Effector memory CD4-positive, alpha-beta T cell (primary cell): ENCODE measurements at regions not wholly inside any gene's neighbourhood (a gene's known extent, or its start where the extent isn't known, plus 50 kb on each side); places are given as distances from the start of the nearest gene placed in this dataset.

Source experiments
- DNase-seq, 3 donors: peaks; one replicate each; pipeline ENCODE4 v3.0.0-alpha.2; 2020
- H3K27ac ChIP-seq: 2 replicates; pipeline ENCODE4 v1.7.0; 2013; ENCODE audit warnings: mild to moderate bottlenecking, low read length, moderate library complexity; ENCODE audit not compliant: insufficient read depth, poor library complexity, severe bottlenecking
- H3K27me3 ChIP-seq: replicated peaks from 2 replicates; pipeline ENCODE4 v1.7.0; 2013; ENCODE audit warnings: mild to moderate bottlenecking, low read length; ENCODE audit not compliant: insufficient read depth, control insufficient read depth, poor library complexity, severe bottlenecking
- H3K36me3 ChIP-seq: 2 replicates; pipeline ENCODE4 v1.7.0; 2013; ENCODE audit warnings: mild to moderate bottlenecking, low read length, moderate library complexity; ENCODE audit not compliant: control insufficient read depth, insufficient read depth
- H3K4me1 ChIP-seq: 2 replicates; pipeline ENCODE4 v1.7.0; 2013; ENCODE audit warnings: low read length, mild to moderate bottlenecking; ENCODE audit not compliant: control insufficient read depth, insufficient read depth, poor library complexity, severe bottlenecking
- H3K4me3 ChIP-seq: 2 replicates; pipeline ENCODE4 v1.7.0; 2013; ENCODE audit warnings: low read length, low read depth, mild to moderate bottlenecking; ENCODE audit not compliant: insufficient read depth, poor library complexity, severe bottlenecking
- H3K9me3 ChIP-seq: 2 replicates; pipeline ENCODE4 v1.7.0; 2013; ENCODE audit warnings: mild to moderate bottlenecking, low read length, moderate library complexity; ENCODE audit not compliant: control insufficient read depth

GRCh38 chr10:23955456-23956225 lies 253.3 kb upstream of the KIAA1217 start:
- Histone ChIP-seq H3K27me3 (no peaks in the 10 kb centered on the region), H3K4me3 (no peak overlapping the region), H3K36me3 (no peaks in the 10 kb centered on the region), H3K27ac (no peak overlapping the region), H3K9me3 (no peaks in the 10 kb centered on the region), H3K4me1 (no peaks in the 10 kb centered on the region)
- DNase-seq = no peak

- DNase-seq = no peak
- Histone ChIP-seq H3K9me3 (no peaks in the 10 kb centered on the region), H3K27ac (no peak overlapping the region)
These were observed 243.8 kb upstream of the KIAA1217 start for GRCh38 chr10:23965123-23965522.

DNA sequence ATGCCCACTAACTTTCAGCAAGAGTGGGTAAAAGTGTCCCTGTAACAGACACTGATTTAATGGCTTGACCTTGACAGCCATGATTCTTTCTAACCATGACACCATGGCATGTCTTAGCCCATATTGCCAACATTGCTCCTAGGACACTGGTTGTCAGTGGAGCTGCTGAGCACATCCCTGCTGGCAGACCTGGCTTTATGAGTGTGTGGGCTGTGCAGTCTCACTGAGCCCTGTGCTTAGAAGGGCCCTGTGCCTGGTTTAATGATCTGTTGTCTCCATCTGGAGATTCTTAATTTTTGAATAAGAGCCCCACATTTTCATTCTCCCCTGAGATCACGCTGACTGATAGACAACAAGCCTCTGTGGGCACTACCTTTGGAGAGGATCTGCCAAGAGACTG lies 243.1 kb upstream of the KIAA1217 start:
- no peaks in the 10 kb centered on the region for H3K36me3 ChIP-seq

More at GRCh38 chr10:23965123-23965522, 243.8 kb upstream of the KIAA1217 start:
- Histone ChIP-seq H3K4me3 (no peak overlapping the region), H3K4me1 (no peaks in the 10 kb centered on the region), H3K36me3 (no peaks in the 10 kb centered on the region), H3K27me3 (no peaks in the 10 kb centered on the region)

GRCh38 chr10:23966504-23967051 lies 242.4 kb upstream of the KIAA1217 start:
- Histone ChIP-seq H3K4me3 (no peak overlapping the region), H3K36me3 (no peaks in the 10 kb centered on the region), H3K27me3 (no peaks in the 10 kb centered on the region), H3K27ac (no peak overlapping the region), H3K4me1 (no peaks in the 10 kb centered on the region), H3K9me3 (no peaks in the 10 kb centered on the region)
- no peak for DNase-seq

More for the DNA sequence above, 243.1 kb upstream of the KIAA1217 start:
- Histone ChIP-seq H3K27ac (no peak overlapping the region), H3K9me3 (no peaks in the 10 kb centered on the region), H3K27me3 (no peaks in the 10 kb centered on the region), H3K4me3 (no peak overlapping the region), H3K4me1 (no peaks in the 10 kb centered on the region)
- no peak for DNase-seq

DNA sequence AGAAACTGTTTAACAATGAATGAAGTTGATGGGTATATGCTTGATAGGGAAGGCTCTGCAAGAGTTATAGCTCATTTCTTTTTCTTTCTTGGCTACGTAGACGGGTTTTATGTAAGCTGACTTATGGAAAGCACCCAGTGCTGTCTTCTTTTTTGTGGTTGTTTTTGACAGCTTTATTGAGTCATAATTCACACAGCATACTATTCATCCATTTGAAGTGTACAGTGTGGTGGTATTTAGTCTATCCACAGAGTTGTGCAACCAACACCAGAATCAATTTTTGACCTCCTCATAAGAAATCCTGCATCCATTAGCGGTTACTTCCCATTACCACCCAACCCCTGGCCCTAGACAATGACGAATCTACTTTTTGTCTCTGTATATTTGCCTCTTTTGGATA lies 240.6 kb upstream of the KIAA1217 start:
- Histone ChIP-seq H3K4me1 (no peaks in the 10 kb centered on the region), H3K9me3 (no peaks in the 10 kb centered on the region), H3K27me3 (no peaks in the 10 kb centered on the region), H3K36me3 (no peaks in the 10 kb centered on the region), H3K27ac (no peak overlapping the region), H3K4me3 (no peak overlapping the region)
- no peak for DNase-seq

GRCh38 chr10:23974746-23975272 lies 234.1 kb upstream of the KIAA1217 start:
- Histone ChIP-seq H3K27ac (no peak overlapping the region), H3K36me3 (no peaks in the 10 kb centered on the region), H3K4me3 (no peak overlapping the region), H3K27me3 (no peaks in the 10 kb centered on the region), H3K9me3 (no peaks in the 10 kb centered on the region), H3K4me1 (no peaks in the 10 kb centered on the region)
- no peak for DNase-seq

DNA sequence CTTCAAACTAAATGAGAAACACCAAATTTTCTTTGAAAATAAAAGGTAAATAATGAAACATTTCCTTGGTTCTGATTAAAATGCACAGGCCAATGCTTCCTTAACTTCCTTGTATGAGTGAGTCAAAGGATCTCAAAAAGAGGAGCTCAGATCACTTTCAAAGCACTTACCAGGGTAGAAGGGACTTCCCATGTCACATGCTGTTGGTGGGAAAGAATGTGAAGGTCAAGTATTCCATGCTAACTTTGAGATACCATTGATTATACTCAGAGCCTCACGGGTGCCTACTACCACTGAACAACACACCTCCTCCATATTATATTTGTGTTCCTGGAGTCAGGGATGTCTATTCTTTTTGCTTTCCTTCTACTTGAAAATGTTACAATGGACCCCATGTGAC lies 233.5 kb upstream of the KIAA1217 start:
- H3K27ac ChIP-seq = no peak overlapping the region
- H3K27me3 ChIP-seq = peaks cover 3% of the 10 kb centered on the region
- no peak overlapping the region for H3K4me3 ChIP-seq
- no peaks in the 10 kb centered on the region for H3K36me3 ChIP-seq
- DNase-seq = no peak
- H3K9me3 ChIP-seq = no peaks in the 10 kb centered on the region
- no peaks in the 10 kb centered on the region for H3K4me1 ChIP-seq

DNA sequence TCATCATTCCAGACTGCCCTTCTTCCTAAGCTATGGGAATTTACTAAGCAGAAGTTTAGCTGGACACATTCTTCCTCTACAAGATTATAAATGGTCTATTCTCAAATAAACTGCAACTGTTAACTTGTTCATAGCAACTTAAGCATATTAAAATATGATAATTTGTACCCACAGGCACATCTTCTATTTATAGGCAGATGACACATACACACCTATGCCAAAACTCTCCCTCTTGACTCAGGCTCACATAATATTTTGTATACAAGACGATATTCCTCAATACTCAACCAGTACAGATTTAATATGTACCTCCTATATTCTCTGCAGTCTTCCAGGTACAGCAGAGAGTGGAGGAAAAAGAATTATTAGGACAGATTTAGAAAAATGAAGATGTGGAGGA lies 232.7 kb upstream of the KIAA1217 start:
- Histone ChIP-seq H3K9me3 (no peaks in the 10 kb centered on the region), H3K4me3 (no peak overlapping the region), H3K36me3 (no peaks in the 10 kb centered on the region), H3K27me3 (peaks cover 3% of the 10 kb centered on the region), H3K27ac (no peak overlapping the region), H3K4me1 (no peaks in the 10 kb centered on the region)
- no peak for DNase-seq

- H3K36me3 ChIP-seq = no peaks in the 10 kb centered on the region
- H3K27ac ChIP-seq = no peak overlapping the region
- H3K9me3 ChIP-seq = no peaks in the 10 kb centered on the region
- H3K4me1 ChIP-seq = no peaks in the 10 kb centered on the region
- H3K4me3 ChIP-seq = no peak overlapping the region
- DNase-seq = no peak
- H3K27me3 ChIP-seq = peaks cover 3% of the 10 kb centered on the region
These were observed 230.6 kb upstream of the KIAA1217 start for GRCh38 chr10:23978317-23978716.

DNA sequence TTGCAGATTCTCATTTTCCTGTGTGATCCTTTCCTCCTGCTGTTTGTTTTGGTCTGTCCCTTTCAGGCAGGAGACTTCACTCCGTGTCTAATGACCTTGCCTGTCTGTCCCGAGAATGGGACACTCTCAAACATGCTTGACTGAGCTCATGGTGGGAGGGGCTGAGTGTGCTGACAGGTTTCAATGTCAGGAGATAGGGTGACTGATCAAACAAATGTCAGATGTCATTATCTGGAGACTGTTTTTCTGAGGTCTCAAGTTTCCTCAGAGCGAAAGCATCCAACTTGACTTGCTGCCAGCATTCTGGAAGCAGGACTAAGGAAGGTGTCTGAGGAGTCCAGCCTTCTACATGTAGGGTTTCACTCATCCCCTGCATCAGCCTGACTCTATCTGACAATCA lies 228.8 kb upstream of the KIAA1217 start:
- Histone ChIP-seq H3K9me3 (no peaks in the 10 kb centered on the region), H3K27me3 (peaks cover 3% of the 10 kb centered on the region), H3K36me3 (no peaks in the 10 kb centered on the region), H3K4me1 (no peaks in the 10 kb centered on the region), H3K27ac (no peak overlapping the region), H3K4me3 (no peak overlapping the region)
- no peak for DNase-seq
